Prostate gland (tissue), 2 donors: ENCODE measurements at regions not wholly inside any gene's neighbourhood (a gene's known extent, or its start where the extent isn't known, plus 50 kb on each side); places are given as distances from the start of the nearest gene placed in this dataset.
"Not testable (repeated sequence)": the region's sequence is repeated elsewhere in the genome, so short reads cannot be mapped to it uniquely, and the experiment has no call there.

ENCODE experiments used
- CTCF ChIP-seq, 4 experiments: fragments of 200-600 bp in 2 of 4; fragments of 450-650 bp in 2 of 4; sonication (generic) in 2 of 4; IDR thresholded peaks; 1 replicate in 3 of 4; 2 replicates in 1 of 4; pipeline ENCODE4 v1.5.1; 2016 to 2019; ENCODE audit warnings: antibody characterized with exemption in 4 of 4, mild to moderate bottlenecking in 2 of 4, moderate library complexity in 2 of 4
- POLR2A ChIP-seq: fragments of 450-650 bp; IDR thresholded peaks from one replicate; pipeline ENCODE4 v1.6.1; 2016; ENCODE audit warnings: antibody characterized with exemption, mild to moderate bottlenecking
- POLR2AphosphoS5 ChIP-seq: sonication (generic); formaldehyde crosslinking; IDR thresholded peaks from one replicate; pipeline ENCODE4 v1.6.1; 2017; ENCODE audit warnings: antibody characterized with exemption

GRCh38 chr12:71376711-71377355 lies 62.8 kb upstream of the LGR5 start:
- TF ChIP-seq CTCF (IDR thresholded peaks at IDR 0.05); POLR2AphosphoS5; POLR2A: not testable (repeated sequence)
